Hematopoietic multipotent progenitor cell treated with erythropoietin and hydrocortisone succinate and interleukin-3 and kit ligand, for 4 days (in vitro differentiated cells): ENCODE measurements at regions not wholly inside any gene's neighbourhood (a gene's known extent, or its start where the extent isn't known, plus 50 kb on each side); places are given as distances from the start of the nearest gene placed in this dataset.
A peak's percentile ranks its signal among the peaks of the same experiment; 100 is the strongest.
"Not testable (repeated sequence)": the region's sequence is repeated elsewhere in the genome, so short reads cannot be mapped to it uniquely, and the experiment has no call there.

Experiments
- DNase-seq: peaks from one replicate; pipeline ENCODE4 v3.0.0-alpha.2; 2015

DNA sequence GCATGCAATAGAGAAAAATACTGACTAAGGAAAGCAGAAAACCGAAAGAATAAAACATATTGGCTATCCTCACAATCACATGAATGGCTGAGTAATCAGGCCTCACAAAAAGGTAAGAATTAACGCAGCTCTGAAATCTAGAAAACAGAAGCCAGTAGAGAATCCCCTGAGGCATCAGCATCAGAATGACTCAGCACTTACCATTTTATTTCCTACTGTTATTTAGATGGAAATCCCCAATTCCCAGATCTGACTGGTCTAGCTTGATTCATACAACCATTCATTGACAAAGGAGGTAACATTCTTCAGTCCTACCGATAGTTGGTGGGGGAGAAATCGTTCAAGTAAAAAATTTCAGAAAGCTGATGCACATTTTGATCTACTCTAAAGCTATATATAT is 1408.4 kb upstream of the WWC1 start:
- DNase-seq = no peak

DNA sequence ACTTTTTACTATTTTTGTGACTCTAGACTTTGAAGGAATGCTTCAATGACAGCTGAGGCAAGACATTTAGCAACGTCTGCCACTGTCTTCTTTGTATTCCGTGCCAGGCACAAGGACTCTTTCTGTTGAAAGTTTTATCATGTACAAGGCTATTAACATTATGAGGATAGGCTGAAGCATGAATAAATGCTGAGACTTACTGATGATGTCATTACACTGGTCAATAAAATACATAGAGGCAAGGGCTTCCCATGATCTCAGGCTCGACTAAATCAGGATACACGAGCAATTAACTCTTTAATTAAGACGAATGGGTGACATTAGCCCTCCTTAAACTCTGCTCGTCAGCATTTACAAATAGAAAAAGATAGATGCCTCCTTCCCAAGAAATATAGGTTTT is 1393.3 kb upstream of the WWC1 start:
- no peak for DNase-seq

DNA sequence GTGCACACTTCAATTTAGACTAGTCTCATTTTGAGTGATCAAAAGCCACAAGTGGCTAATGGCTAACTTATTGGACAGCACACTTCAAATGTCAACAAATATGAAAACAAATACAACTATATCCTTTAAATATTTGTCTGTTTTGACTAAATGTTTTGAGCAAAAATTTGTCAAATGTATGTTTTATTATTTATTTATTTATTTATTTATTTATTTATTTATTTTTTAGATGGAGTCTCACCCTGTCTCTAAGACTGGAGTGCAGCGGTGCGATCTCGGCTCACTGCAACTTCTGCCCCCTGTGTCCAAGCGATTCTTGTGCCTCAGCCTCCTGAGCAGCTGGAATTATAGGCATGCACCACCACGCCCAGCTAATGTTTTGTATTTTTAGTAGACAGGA is 1392.1 kb upstream of the WWC1 start:
- no peak for DNase-seq

DNA sequence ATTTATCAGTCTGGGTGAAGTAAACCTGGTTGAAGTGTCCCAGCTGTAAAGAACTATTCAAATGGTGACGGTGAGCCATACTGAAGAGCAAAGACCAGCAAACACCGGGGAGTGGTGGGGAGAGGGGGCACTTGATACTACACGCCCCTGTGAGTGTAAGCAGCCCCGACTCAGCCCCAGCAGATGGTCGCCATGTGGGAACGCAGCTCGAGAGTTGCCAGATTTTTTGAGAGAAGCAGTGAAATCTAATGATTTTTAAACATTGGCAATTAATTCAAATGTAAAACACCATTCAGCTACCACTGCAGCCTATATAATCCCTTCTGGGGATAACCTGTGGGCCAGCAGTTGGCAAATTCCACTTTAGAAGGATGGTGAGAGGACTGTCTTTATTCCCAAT is 1386.9 kb upstream of the WWC1 start:
- no peak for DNase-seq

DNA sequence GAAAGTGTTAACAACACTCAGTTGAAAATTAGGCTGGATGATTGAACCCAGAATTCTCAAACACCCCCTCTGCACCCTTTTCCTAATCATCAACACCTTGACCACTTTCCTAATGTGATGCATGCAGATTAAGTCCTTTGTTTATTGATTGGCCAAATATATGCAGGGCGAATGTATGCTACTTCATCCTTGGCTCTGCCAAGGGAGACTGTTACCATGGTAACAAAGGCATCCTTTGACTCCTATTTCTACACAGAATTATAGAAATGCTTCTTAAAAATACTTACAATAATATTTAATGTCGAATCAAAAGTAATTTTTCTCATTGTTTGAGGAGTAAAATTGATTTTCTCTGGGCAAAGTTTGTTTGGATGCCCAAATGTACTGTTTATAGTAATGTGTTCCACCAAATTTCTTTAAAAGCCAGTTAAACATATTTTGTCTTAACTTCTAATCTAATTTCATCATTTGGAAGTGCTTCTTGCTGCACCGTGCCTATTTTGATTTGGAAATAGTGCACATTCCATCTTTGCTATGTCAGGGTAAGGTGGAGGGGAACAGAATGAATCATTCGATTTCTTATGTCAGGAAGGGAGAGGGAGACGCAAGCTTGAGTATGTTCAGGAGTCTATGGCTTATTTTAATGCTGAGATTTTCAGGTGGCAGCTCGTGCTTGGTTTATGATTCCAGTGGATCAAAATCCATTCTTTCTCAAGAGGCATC is 1384.3 kb upstream of the WWC1 start:
- no peak for DNase-seq

DNA sequence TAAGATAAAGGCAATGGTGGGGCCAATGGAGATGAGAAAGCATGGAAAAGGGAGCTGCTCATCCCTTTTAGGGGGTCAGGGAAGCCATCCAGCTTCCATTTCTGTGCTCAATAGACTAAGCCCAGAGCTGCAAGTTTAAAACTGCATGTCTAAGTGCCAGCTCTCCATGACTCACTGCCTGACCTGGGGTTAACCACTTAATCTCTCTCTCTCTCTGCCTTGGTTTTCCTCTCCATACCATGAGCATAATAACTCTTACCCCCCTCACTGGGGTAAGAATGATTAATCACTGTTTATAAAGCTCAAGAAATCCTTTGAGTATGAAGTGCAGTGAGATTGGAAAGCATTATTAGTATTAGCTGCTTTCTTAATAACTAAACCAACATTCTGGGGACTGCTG is 1382.4 kb upstream of the WWC1 start:
- no peak for DNase-seq

DNA sequence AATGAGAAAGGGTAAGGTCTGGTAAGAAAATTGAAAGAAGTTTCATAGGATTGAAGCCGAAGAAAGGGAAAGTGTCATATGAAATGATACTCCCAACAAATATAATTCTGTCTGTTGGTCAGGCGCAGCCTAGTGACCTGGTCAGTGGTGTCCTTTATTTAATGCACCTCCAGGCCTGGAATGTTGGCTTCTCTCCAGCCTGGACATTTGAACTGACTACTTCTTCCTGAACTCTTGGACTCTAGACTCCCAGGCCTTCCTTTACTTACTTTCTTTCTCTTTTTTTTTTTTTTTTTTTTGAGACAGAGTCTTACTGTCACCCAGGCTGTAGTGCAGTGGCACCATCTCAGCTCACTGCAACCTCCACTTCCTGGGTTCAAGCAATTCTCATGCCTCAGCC is 1381.5 kb upstream of the WWC1 start:
- no peak for DNase-seq

DNA sequence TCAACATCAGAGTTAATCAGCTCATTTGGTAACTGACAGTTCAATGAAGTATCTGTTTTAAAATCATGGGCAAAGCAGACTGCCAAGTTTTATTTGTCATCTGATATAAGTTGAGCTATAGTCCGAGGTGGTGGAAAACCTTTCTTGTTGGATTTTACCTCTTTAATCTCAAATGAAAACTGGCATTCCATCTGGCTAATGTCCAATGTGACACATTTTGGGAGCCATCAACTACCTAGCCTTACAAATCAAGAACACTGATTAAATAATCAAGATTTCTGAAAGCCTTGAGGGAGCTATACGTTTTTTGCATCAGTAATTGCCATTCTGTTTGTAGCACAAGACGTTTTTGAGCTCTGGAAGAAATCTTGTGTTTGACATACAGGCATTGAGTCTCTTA is 1380.5 kb upstream of the WWC1 start:
- DNase-seq = no peak

DNA sequence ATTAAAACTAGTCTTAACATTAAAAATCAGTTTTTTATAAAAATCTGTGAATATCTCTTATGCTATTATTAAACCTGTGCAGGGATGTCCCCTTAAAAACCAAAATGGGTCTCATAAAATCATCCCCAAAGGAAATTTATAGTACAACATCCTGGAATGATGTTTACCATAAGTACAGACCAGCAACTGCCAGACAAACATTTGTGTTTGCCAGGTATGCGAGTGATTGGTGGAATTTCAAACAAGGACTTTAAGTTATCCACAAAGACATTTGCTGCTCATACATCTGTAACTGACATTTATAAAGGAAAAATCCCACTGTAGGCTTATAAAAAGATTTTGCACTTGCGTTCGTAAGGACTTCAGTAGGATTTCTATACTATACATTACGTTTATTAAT is 1375.4 kb upstream of the WWC1 start:
- no peak for DNase-seq

DNA sequence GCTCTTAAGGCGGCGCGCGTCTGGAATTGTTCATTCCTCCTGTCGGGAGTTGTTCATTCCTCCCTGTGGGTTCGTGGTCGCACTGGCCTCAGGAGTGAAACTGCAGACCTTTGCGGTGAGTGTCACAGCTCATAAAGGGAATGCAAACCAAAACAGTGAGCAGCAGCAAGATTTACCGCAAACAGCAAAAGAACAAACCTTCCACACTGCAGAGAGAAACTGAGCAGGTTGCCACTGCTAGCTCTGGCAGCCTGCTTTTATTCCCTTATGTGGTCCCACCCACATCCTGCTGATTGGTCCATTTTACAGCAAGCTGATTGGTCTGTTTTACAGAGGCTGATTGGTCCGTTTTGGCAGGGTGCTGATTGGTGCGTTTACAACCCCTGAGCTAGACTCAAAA is 1365.3 kb upstream of the WWC1 start:
- no peak for DNase-seq

DNA sequence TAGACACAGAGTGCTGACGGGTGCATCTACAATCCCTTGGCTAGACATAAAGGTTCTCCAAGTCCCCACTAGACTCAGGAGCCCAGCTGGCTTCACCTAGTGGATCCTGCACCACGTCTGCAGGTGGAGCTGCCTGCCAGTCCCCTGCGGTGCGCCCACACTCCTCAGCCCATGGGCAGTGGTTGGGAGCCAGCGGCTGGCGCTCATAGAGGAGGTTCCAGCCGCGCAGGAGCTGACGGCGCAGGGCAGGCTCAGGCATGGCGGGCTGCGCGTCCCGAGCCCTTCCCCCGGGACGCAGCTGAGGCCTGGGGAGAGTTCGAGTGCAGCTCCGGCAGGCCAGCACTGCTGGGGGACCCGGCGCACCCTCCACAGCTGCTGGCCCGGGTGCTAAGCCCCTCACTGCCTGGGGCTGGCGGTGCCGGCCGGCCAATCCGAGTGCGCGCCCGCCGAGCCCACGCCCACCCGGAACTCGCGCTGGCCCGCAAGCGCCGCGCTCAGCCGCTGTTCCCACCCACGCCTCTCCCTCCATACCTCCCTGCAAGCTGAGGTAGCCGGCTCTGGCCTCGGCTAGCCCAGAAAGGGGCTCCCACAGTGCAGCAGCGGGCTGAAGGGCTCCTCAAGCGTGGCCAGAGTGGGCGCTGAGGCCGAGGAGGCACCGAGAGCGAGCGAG is 1364.5 kb upstream of the WWC1 start:
- DNase-seq = not testable (repeated sequence)

DNA sequence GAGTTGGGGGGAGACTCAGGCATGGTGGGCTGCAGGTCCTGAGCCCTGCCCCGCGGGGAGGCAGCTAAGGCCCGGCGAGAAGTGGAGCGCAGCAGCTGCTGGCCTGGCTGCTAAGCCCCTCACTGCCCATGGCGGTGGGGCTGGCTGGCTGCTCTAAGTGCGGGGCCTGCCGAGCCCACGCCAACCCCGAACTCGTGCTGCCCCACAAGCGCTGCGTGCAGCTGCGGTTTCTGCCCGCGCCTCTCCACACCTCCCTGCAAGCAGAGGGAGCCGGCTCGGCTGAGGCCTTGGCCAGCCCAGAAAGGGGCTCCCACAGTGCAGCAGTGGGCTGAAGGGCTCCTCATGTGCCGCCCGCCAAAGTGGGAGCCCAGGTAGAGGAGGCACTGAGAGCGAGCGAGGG is 1355.1 kb upstream of the WWC1 start:
- DNase-seq = no peak

DNA sequence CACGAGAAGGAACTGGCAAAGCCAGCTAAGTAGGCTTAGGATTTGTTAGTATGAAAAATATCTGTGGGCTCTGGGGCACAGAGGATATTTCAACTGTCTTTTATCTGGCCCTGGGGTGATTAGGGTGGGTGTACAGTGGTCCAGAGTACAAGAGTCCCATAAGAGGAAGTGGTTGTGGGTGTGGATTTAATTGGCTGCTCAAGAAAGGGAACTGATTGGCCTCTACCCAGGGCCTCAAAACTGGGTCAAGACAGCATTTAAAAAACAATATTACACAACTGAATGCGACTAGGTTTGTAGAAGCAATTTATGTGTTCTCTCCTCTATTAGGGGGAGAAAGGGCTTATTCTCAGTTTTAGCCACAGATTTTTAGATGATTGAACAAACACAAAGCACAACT is 1353.4 kb upstream of the WWC1 start:
- peak; percentile 73 for DNase-seq

DNA sequence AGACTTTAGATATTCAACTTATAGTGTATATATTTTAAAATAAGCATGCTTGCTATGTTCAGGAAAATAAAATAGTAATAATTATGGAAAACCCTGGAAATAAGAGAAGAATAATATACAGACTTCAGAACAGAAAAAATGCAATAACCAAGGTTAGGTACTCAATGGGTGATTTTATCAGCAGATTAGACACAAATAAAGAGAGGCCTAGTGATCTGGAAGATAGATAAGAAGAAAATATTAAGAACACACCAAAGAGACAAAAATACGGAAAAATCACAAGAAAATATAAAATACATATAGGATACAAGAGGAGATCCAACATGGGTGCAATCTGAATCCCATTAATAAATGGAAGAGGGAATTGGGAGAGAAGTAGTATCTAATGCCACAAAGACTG is 1348.5 kb upstream of the WWC1 start:
- DNase-seq = no peak

DNA sequence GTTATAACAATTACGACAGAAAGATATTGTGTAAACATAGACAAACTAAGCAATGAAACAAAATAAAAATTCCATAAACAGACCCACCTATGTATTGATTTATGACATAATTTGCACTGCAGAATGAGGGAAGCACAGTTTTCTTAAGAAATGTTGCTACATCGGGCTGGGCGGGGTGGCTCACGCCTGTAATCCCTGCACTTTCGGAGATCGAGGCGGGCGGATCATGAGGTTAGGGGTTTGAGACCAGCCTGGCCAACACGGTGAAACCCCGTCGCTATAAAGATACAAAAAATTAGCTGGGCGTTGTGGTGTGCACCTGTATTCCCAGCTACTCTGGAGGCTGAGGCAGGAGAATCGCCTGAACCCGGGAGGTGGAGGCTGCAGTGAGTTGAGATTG is 1344.4 kb upstream of the WWC1 start:
- DNase-seq = no peak

DNA sequence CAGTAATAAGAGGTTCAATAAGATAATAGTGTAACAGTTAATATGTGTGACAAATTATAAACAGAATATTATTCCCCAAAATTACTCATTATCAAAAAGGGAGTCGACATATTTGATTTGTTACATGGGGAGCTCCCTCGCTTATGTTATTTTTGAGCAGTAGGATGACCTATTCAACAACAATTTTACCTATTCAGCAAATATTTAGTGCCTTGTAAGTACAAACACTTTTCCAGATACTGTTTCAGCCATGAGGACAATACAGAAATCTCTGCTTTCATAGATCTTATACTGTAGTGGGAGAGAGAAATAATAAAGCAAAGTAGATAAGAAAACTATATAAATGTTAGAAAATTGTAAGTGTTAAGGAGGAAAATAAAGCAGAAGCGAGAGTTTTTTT is 1342.8 kb upstream of the WWC1 start:
- DNase-seq = no peak

DNA sequence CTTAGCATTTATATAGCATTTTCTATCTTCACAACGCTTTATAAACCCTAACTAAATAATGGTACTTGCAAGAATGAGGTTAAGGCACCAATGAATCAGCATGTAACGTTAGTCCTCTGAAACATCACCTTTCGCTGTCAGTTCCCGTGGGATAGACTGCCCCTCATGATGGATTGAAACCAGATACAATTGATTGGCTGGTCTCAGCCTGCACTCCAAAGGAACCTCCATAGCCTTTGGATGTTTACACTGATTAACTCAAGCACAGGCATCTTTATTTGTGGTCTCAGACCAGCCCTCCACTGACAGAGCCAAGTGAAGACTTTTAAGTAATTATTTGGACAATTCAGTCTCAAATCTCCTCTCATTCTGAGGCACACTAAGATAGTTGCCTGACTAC is 1339.4 kb upstream of the WWC1 start:
- DNase-seq = no peak

DNA sequence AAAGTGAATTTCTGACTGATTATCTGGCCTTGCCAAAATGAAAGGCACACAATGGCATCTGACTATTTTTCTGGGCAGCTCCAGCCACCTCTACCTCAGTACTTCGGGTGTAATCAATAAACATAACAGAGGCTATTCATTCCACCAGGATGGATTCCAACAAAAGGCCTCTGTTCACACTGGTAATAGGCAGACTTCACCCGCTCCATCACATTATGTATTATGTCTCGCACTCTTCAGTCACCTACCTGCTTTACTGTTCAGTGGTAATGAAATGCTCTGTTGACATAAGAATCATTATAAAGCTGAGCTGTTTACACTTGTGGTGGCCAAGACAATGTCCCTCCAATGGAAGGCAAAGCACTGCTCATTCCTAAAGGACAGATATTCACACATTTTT is 1333.7 kb upstream of the WWC1 start:
- no peak for DNase-seq

DNA sequence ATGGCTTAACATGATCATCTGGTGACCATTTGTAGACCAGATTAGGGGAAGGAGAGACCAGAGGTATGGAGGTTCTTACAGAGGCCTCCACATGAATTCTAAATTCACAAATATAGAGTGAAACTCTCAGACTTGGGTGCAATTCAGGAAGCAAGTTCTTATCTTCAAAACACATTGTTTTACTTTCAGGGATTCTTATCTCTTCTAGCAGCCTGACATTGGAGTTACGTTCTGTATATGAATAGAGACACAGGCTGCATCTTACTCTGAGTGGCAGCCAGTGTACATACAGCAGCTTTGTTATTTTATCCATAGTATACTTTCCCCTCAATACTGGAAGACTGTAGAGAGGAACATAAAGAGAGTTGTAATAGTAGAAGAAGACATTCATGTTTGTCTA is 1331.7 kb upstream of the WWC1 start:
- peak; percentile 64 for DNase-seq

DNA sequence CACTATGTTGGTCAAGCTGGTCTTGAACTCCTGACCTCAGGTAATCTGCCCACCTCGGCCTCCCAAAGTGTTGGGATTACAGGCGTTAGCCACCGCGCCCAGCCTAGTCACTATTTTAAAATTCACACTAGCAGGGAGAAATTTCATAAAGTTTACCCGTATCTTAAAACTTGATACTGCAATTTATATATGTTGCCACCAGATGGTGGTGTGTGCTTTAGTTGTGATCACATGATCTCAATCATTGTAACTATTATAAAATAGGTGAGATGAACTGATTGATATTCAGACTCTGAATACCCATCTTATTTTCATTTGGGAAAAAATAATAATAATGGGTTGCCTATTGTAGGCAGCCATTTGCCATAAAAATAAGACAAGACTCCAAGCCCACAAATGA is 1330.4 kb upstream of the WWC1 start:
- DNase-seq = peak; percentile 59

DNA sequence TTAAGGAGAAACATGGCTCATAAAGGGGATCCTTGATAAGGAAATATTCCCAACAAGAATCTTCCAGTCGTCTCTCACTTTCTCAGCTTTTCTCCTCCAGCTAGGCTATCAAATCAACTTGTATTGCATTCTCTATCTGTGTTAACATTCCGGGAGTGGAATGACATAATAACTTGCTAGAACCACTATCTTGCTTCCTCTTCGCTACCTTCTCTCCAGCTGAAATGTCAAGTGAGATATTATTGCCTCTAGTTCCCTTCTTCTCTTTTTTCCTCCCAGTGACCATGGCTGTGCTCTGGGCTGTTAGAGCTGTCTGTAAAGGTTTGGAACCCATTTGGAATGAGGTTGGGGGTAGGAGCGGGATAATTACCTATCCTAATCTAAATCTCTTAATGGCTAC is 1329.5 kb upstream of the WWC1 start:
- DNase-seq = peak; percentile 38

DNA sequence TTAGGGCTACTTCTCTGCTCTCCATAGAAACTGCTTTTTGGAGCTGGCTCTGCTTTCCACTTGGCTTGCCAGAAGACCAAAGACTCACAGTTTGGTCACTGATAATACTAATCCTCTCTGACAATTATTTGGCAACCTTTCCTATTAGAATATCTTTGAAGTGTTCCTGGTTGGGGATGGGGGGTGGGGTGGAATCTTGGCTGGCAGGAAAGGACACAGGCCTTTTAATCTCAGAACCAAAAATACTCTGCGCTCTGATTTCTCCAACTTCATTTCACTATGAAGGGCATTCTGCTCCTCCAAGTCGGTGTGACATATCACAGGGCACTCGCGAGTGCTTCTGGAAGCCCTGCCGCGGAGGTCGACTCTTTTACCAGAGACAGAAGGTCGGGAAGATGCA is 1329.0 kb upstream of the WWC1 start:
- DNase-seq = no peak

DNA sequence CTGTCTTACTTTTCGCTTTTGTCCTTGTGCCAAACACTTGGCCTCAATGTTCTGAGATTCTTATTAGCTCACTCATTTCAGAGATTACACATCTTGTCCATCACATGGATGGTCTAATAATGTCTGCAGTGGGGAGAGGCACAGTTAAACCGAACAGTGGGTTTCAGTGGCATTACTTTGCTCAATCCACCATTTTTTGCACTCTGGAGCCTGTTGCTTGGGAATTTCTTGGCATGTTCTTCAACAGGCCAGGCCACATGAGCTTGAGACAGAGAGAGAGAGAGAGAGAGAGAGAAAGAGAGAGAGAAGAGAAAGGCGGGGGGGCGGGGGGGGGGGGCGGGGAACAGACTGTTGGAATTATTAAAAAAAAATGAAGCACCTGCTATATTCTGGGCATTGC is 1327.8 kb upstream of the WWC1 start:
- no peak for DNase-seq

DNA sequence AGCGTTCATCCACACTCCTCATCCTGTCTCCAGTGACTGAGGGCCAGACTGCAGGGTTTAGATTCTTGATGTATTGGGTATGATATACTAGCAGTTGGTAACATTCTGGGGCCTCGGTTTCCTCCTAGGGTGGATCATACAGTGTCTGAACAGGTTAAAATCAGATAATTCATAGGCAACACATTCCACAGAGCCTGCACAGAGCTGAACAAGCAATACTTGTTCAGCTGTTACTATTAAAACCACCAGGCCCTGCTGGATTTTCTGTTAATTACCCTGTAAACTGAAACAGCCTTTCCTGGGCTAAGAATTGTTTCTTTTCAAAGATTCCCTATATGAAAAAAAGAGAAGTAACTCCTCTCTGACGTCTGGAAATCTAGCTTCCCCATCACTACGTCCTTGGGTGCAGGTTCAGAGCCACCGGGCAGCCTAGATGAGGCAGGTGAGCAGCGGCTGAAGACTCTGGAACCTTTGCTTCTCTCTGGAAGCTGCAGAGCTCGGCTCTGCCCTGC is 1313.5 kb upstream of the WWC1 start:
- peak; percentile 33 for DNase-seq
